Hepatocyte (in vitro differentiated cells): ENCODE measurements at regions not wholly inside any gene's neighbourhood (a gene's known extent, or its start where the extent isn't known, plus 50 kb on each side); places are given as distances from the start of the nearest gene placed in this dataset.

ENCODE experiments used
- DNase-seq: peaks from one replicate; pipeline ENCODE4 v3.0.0-alpha.2; 2016; ENCODE audit warnings: low spot score
- H2AFZ ChIP-seq: fragments of 200-600 bp; sonication (generic); 2 replicates; pipeline ENCODE4 v1.6.0; 2016; ENCODE audit warnings: antibody characterized with exemption, mild to moderate bottlenecking
- H3K27ac ChIP-seq: fragments of 200-600 bp; sonication (generic); 2 replicates; pipeline ENCODE4 v1.5.1; 2016; ENCODE audit warnings: mild to moderate bottlenecking
- H3K27me3 ChIP-seq: fragments of 200-600 bp; sonication (generic); 2 replicates; pipeline ENCODE4 v1.6.1; 2016
- H3K36me3 ChIP-seq: fragments of 200-600 bp; sonication (generic); replicated peaks from 2 replicates; pipeline ENCODE4 v1.5.1; 2016; ENCODE audit warnings: low read depth; ENCODE audit not compliant: insufficient read depth
- H3K4me1 ChIP-seq: fragments of 200-600 bp; sonication (generic); 2 replicates; pipeline ENCODE4 v1.5.1; 2016; ENCODE audit warnings: mild to moderate bottlenecking, moderate library complexity; ENCODE audit not compliant: insufficient read depth
- H3K4me2 ChIP-seq: fragments of 200-600 bp; sonication (generic); 2 replicates; pipeline ENCODE4 v1.6.0; 2016
- H3K4me3 ChIP-seq: fragments of 200-600 bp; sonication (generic); 2 replicates; pipeline ENCODE4 v1.5.1; 2016; ENCODE audit warnings: mild to moderate bottlenecking
- H3K79me2 ChIP-seq: fragments of 200-600 bp; sonication (generic); 2 replicates; pipeline ENCODE4 v1.6.0; 2017; ENCODE audit warnings: mild to moderate bottlenecking
- H3K9me2 ChIP-seq: fragments of 200-600 bp; sonication (generic); replicated peaks from 2 replicates; pipeline ENCODE4 v1.6.0; 2017; ENCODE audit warnings: mild to moderate bottlenecking; ENCODE audit not compliant: insufficient read depth
- H3K9me3 ChIP-seq: fragments of 200-600 bp; sonication (generic); 2 replicates; pipeline ENCODE4 v1.5.1; 2016; ENCODE audit warnings: low read depth, mild to moderate bottlenecking
- H4K20me1 ChIP-seq: fragments of 200-600 bp; sonication (generic); 2 replicates; pipeline ENCODE4 v1.6.0; 2016; ENCODE audit warnings: mild to moderate bottlenecking; ENCODE audit not compliant: insufficient read depth, poor library complexity, severe bottlenecking
- CTCF ChIP-seq: fragments of 200-600 bp; sonication (generic); IDR thresholded peaks from 2 replicates; pipeline ENCODE4 v1.5.1; 2016; ENCODE audit warnings: antibody characterized with exemption, mild to moderate bottlenecking; ENCODE audit not compliant: poor library complexity
- EZH2 ChIP-seq: fragments of 200-600 bp; sonication (generic); IDR thresholded peaks from 2 replicates; pipeline ENCODE4 v1.6.1; 2016; ENCODE audit warnings: antibody characterized with exemption, mild to moderate bottlenecking, borderline replicate concordance
- EZH2phosphoT487 ChIP-seq: fragments of 200-600 bp; sonication (generic); IDR thresholded peaks from one replicate; pipeline ENCODE4 v1.6.1; 2018; ENCODE audit warnings: antibody characterized with exemption, mild to moderate bottlenecking, low read depth, moderate library complexity; ENCODE audit not compliant: unreplicated experiment, severe bottlenecking
- WGBS: methylation state at CpG from one replicate; pipeline ENCODE4 v1.1.6; 2016; ENCODE audit warnings: low lambda C conversion rate; ENCODE audit errors: missing lambda C conversion rate; 5-methylcytosine and 5-hydroxymethylcytosine counted together

- peak overlapping the region; percentile 0 for H2AFZ ChIP-seq
- H3K9me2 ChIP-seq, result no peaks in the 10 kb centered on the region
- H3K9me3 ChIP-seq, result no peaks in the 10 kb centered on the region
- no peak for DNase-seq
- H3K27me3 ChIP-seq, result peaks cover 3% of the 10 kb centered on the region
- no peaks in the 10 kb centered on the region for H3K4me1 ChIP-seq
- no peaks in the 10 kb centered on the region for H4K20me1 ChIP-seq
- no peak overlapping the region for H3K4me3 ChIP-seq
- H3K4me2 ChIP-seq, result no peak overlapping the region
- H3K27ac ChIP-seq, result no peak overlapping the region
- TF ChIP-seq EZH2 (no peak), EZH2phosphoT487 (no peak), CTCF (no peak)
- 37% methylated on average over 5 of the region's 5 CpGs for WGBS
- H3K79me2 ChIP-seq, result no peaks in the 10 kb centered on the region
- no peaks in the 10 kb centered on the region for H3K36me3 ChIP-seq
These were observed 233.8 kb upstream of the PIK3C3 start for GRCh38 chr18:41721103-41721790.

- Histone ChIP-seq H3K4me3 (no peak overlapping the region), H3K4me2 (no peak overlapping the region), H3K9me2 (no peaks in the 10 kb centered on the region), H3K27me3 (peaks cover 3% of the 10 kb centered on the region), H2AFZ (no peak overlapping the region), H4K20me1 (no peaks in the 10 kb centered on the region), H3K36me3 (no peaks in the 10 kb centered on the region), H3K27ac (no peak overlapping the region), H3K79me2 (no peaks in the 10 kb centered on the region), H3K4me1 (no peaks in the 10 kb centered on the region), H3K9me3 (no peaks in the 10 kb centered on the region)
- no peak for DNase-seq
- 96% methylated on average over 2 of the region's 2 CpGs for WGBS
- TF ChIP-seq CTCF, result no peak
- TF ChIP-seq EZH2phosphoT487, result no peak
- TF ChIP-seq EZH2, result no peak
These were observed 234.8 kb upstream of the PIK3C3 start for GRCh38 chr18:41720226-41720625.

GRCh38 chr18:41719808-41720207 is 235.2 kb upstream of the PIK3C3 start:
- 67% methylated on average over 3 of the region's 3 CpGs for WGBS

More at GRCh38 chr18:41719808-41720207, 235.2 kb upstream of the PIK3C3 start:
- Histone ChIP-seq H3K4me3 (no peak overlapping the region), H3K4me1 (no peaks in the 10 kb centered on the region), H2AFZ (no peak overlapping the region), H3K27me3 (peaks cover 3% of the 10 kb centered on the region), H4K20me1 (no peaks in the 10 kb centered on the region), H3K9me2 (no peaks in the 10 kb centered on the region), H3K9me3 (no peaks in the 10 kb centered on the region), H3K79me2 (no peaks in the 10 kb centered on the region), H3K27ac (no peak overlapping the region), H3K4me2 (no peak overlapping the region), H3K36me3 (no peaks in the 10 kb centered on the region)
- DNase-seq, result peak; percentile 5
- TF ChIP-seq EZH2 (no peak), CTCF (no peak)
